ENCODE measurements at regions not wholly inside any gene's neighbourhood (a gene's known extent, or its start where the extent isn't known, plus 50 kb on each side); places are given as distances from the start of the nearest gene placed in this dataset.

GRCh38 chr13:33645591-33646554, 172.1 kb upstream of the RFC3 start:
- TF ChIP-seq GATA2 (IDR thresholded peaks at IDR 0.05; ENCODE audit: low read depth, low read length) (no peak), GATA3 (IDR thresholded peaks at IDR 0.05; ENCODE audit: low read depth, low read length) (no peak)

- TF ChIP-seq GATA3 (IDR thresholded peaks at IDR 0.05; ENCODE audit: low read depth, low read length) (no peak), GATA2 (IDR thresholded peaks at IDR 0.05; ENCODE audit: low read depth, low read length) (no peak)
These were observed 168.6 kb upstream of the RFC3 start for GRCh38 chr13:33649212-33649878.

- TF ChIP-seq GATA3 (IDR thresholded peaks at IDR 0.05; ENCODE audit: low read depth, low read length) (no peak), GATA2 (IDR thresholded peaks at IDR 0.05; ENCODE audit: low read depth, low read length) (no peak)
These were observed 166.2 kb upstream of the RFC3 start for GRCh38 chr13:33651766-33652165.

- TF ChIP-seq GATA3 (IDR thresholded peaks at IDR 0.05; ENCODE audit: low read depth, low read length) (no peak), GATA2 (IDR thresholded peaks at IDR 0.05; ENCODE audit: low read depth, low read length) (no peak)
These were observed 160.7 kb upstream of the RFC3 start for GRCh38 chr13:33657274-33657673.

GRCh38 chr13:33659466-33659865, 158.5 kb upstream of the RFC3 start:
- TF ChIP-seq GATA2 (IDR thresholded peaks at IDR 0.05; ENCODE audit: low read depth, low read length) = no peak; the same call in 1 of the 2 replicates
- TF ChIP-seq GATA3 (IDR thresholded peaks at IDR 0.05; ENCODE audit: low read depth, low read length) = no peak

- no peak for TF ChIP-seq GATA3 (IDR thresholded peaks at IDR 0.05; ENCODE audit: low read depth, low read length)
- TF ChIP-seq GATA2 (IDR thresholded peaks at IDR 0.05; ENCODE audit: low read depth, low read length) = no peak
These were observed 158.1 kb upstream of the RFC3 start for GRCh38 chr13:33659894-33660293.

- no peak for TF ChIP-seq GATA2 (IDR thresholded peaks at IDR 0.05; ENCODE audit: low read depth, low read length)
- TF ChIP-seq GATA3 (IDR thresholded peaks at IDR 0.05; ENCODE audit: low read depth, low read length) = no peak
These were observed 155.6 kb upstream of the RFC3 start for GRCh38 chr13:33662392-33662791.

- TF ChIP-seq GATA2 (IDR thresholded peaks at IDR 0.05; ENCODE audit: low read depth, low read length) (no peak), GATA3 (IDR thresholded peaks at IDR 0.05; ENCODE audit: low read depth, low read length) (no peak)
These were observed 152.2 kb upstream of the RFC3 start for GRCh38 chr13:33665626-33666175.

- no peak for TF ChIP-seq GATA2 (IDR thresholded peaks at IDR 0.05; ENCODE audit: low read depth, low read length)
- no peak for TF ChIP-seq GATA3 (IDR thresholded peaks at IDR 0.05; ENCODE audit: low read depth, low read length)
These were observed 146.4 kb upstream of the RFC3 start for GRCh38 chr13:33671560-33671959.

- TF ChIP-seq GATA2 (IDR thresholded peaks at IDR 0.05; ENCODE audit: low read depth, low read length) (no peak), GATA3 (IDR thresholded peaks at IDR 0.05; ENCODE audit: low read depth, low read length) (no peak)
These were observed 141.6 kb upstream of the RFC3 start for GRCh38 chr13:33676045-33676989.

- TF ChIP-seq GATA2 (IDR thresholded peaks at IDR 0.05; ENCODE audit: low read depth, low read length) (no peak), GATA3 (IDR thresholded peaks at IDR 0.05; ENCODE audit: low read depth, low read length) (no peak)
These were observed 140.7 kb upstream of the RFC3 start for GRCh38 chr13:33677215-33677614.

GRCh38 chr13:33678084-33678483, 139.9 kb upstream of the RFC3 start:
- no peak for TF ChIP-seq GATA3 (IDR thresholded peaks at IDR 0.05; ENCODE audit: low read depth, low read length)
- TF ChIP-seq GATA2 (IDR thresholded peaks at IDR 0.05; ENCODE audit: low read depth, low read length) = no peak

- TF ChIP-seq GATA2 (IDR thresholded peaks at IDR 0.05; ENCODE audit: low read depth, low read length) (no peak), GATA3 (IDR thresholded peaks at IDR 0.05; ENCODE audit: low read depth, low read length) (no peak)
These were observed 138.9 kb upstream of the RFC3 start for GRCh38 chr13:33678906-33679657.
